Thyroid gland (tissue), 4 donors: ENCODE measurements at regions not wholly inside any gene's neighbourhood (a gene's known extent, or its start where the extent isn't known, plus 50 kb on each side); places are given as distances from the start of the nearest gene placed in this dataset.

Source experiments
- DNase-seq, 2 donors: peaks; one replicate each; pipeline ENCODE4 v3.0.0-alpha.2; 2019
- H3K27ac ChIP-seq, 3 donors: fragments of 200-600 bp; sonication (generic); 1 replicate in 2 of 3; 2 replicates in 1 of 3; pipeline ENCODE4 v1.5.1; 2016 to 2019; ENCODE audit warnings: mild to moderate bottlenecking in 1 of 3, moderate library complexity in 1 of 3
- H3K27me3 ChIP-seq: fragments of 200-600 bp; sonication (generic); one replicate; pipeline ENCODE4 v1.5.1; 2019
- H3K36me3 ChIP-seq, 2 donors: fragments of 200-600 bp; sonication (generic); one replicate each; pipeline ENCODE4 v1.5.1; 2016 to 2019
- H3K4me1 ChIP-seq, 2 donors: fragments of 200-600 bp; sonication (generic); one replicate each; pipeline ENCODE4 v1.5.1; 2017 to 2019
- H3K4me3 ChIP-seq, 3 donors: fragments of 200-600 bp; sonication (generic); replicated peaks in 1 of 3; 1 replicate in 2 of 3; 2 replicates in 1 of 3; pipeline ENCODE4 v1.5.1; 2016; ENCODE audit warnings: mild to moderate bottlenecking in 1 of 3
- H3K9me3 ChIP-seq: fragments of 200-600 bp; sonication (generic); one replicate; pipeline ENCODE4 v1.5.1; 2017
- CTCF ChIP-seq, 6 experiments: fragments of 200-600 bp in 3 of 6; fragments of 450-650 bp in 3 of 6; sonication (generic) in 3 of 6; IDR thresholded peaks; one replicate each; pipeline ENCODE4 v1.5.1; 2016 to 2019; ENCODE audit warnings: antibody characterized with exemption in 6 of 6, mild to moderate bottlenecking in 2 of 6, inconsistent platforms in 1 of 6, moderate library complexity in 1 of 6
- POLR2A ChIP-seq, 2 donors: fragments of 450-650 bp; IDR thresholded peaks; one replicate each; pipeline ENCODE4 v1.6.1; 2017; ENCODE audit warnings: antibody characterized with exemption in 2 of 2, mild to moderate bottlenecking in 2 of 2, moderate library complexity in 1 of 2
- WGBS, 2 donors: methylation state at CpG; one replicate each; pipeline ENCODE4 v1.1.5; 2017; 5-methylcytosine and 5-hydroxymethylcytosine counted together
- intact Hi-C: fragments of 100-400 bp; cut with DNase I; formaldehyde crosslinking; loops from one replicate; pipeline ENCODE4 v1.15.1; 2023

- Histone ChIP-seq H3K36me3 (no peaks in the 10 kb centered on the region), H3K27ac (no peak overlapping the region), H3K4me3 (no peak overlapping the region), H3K9me3 (no peaks in the 10 kb centered on the region), H3K4me1 (no peaks in the 10 kb centered on the region), H3K27me3 (no peaks in the 10 kb centered on the region)
- 89 to 96% methylated on average over 2 of the region's 2 CpGs for WGBS, 2 donors
- intact Hi-C loops = no loop called here
- no peak for DNase-seq
- TF ChIP-seq POLR2A (IDR thresholded peaks at IDR 0.05) (no peak), CTCF (IDR thresholded peaks at IDR 0.05) (no peak)
Measured at GRCh38 chr4:157908691-157909090, 264.1 kb downstream of the GASK1B start.

GRCh38 chr4:157908031-157908430 lies 264.8 kb downstream of the GASK1B start:
- Histone ChIP-seq H3K4me3 (no peak overlapping the region), H3K36me3 (no peaks in the 10 kb centered on the region), H3K4me1 (no peaks in the 10 kb centered on the region), H3K27me3 (no peaks in the 10 kb centered on the region), H3K27ac (no peak overlapping the region), H3K9me3 (no peaks in the 10 kb centered on the region)
- DNase-seq = no peak
- 68 to 70% methylated on average over 3 of the region's 3 CpGs for WGBS, 2 donors
- no peak for TF ChIP-seq POLR2A (IDR thresholded peaks at IDR 0.05)
- intact Hi-C loops = no loop called here

- no peak overlapping the region for H3K4me3 ChIP-seq
- H3K27me3 ChIP-seq = no peaks in the 10 kb centered on the region
- no peaks in the 10 kb centered on the region for H3K36me3 ChIP-seq
- no peak for DNase-seq
- WGBS, 2 donors = 79 to 83% methylated on average over 5 of the region's 5 CpGs
- no peaks in the 10 kb centered on the region for H3K9me3 ChIP-seq
- TF ChIP-seq POLR2A (IDR thresholded peaks at IDR 0.05) (no peak), CTCF (IDR thresholded peaks at IDR 0.05) (no peak)
- H3K4me1 ChIP-seq = no peaks in the 10 kb centered on the region
- intact Hi-C loops = no loop called here
- no peak overlapping the region for H3K27ac ChIP-seq
Measured at GRCh38 chr4:157907226-157907946, 265.4 kb downstream of the GASK1B start.

DNA sequence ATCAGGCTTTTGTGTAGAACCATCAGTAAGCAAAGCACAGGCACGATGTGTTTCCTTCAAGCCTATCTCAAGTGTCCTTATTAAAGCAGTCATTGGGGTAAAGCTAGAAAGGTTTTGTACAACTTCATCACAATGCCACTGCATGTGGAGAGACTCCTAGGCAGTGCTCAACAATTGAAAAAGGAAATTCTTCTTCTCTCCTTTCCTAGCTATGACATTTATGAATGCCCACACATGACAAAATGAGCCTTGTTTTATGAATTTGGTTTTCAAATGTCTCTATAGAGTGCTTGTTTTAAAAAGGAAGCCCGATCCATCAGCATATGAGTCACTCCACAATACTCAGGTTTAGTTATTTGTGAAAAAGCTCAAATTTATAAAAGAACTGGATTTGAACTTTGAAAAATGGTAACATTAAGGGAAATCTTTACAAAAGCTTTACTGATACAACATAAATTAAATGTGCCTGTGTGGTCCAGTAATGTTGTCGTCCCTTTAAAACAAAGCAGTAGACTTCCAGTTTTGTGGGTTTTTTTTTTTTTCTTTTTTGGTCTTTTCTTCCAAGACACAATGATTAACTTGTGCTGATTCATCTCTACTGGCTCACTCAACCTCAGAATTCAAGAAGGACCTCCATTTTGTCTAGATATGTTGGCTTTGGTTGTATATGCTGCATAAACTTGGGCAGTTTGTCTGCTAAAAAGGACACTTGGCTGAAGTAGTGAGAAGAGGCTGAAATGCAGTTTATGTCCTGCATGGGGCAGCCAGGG lies 273.8 kb downstream of the GASK1B start:
- no peaks in the 10 kb centered on the region for H3K27me3 ChIP-seq
- H3K4me1 ChIP-seq = no peaks in the 10 kb centered on the region
- H3K27ac ChIP-seq = no peak overlapping the region
- no peak overlapping the region for H3K4me3 ChIP-seq
- 58 to 67% methylated on average over 3 of the region's 3 CpGs for WGBS, 2 donors
- no peak for DNase-seq
- intact Hi-C loops = no loop called here
- no peaks in the 10 kb centered on the region for H3K36me3 ChIP-seq
- no peaks in the 10 kb centered on the region for H3K9me3 ChIP-seq
- no peak for TF ChIP-seq CTCF (IDR thresholded peaks at IDR 0.05)
- TF ChIP-seq POLR2A (IDR thresholded peaks at IDR 0.05) = no peak

DNA sequence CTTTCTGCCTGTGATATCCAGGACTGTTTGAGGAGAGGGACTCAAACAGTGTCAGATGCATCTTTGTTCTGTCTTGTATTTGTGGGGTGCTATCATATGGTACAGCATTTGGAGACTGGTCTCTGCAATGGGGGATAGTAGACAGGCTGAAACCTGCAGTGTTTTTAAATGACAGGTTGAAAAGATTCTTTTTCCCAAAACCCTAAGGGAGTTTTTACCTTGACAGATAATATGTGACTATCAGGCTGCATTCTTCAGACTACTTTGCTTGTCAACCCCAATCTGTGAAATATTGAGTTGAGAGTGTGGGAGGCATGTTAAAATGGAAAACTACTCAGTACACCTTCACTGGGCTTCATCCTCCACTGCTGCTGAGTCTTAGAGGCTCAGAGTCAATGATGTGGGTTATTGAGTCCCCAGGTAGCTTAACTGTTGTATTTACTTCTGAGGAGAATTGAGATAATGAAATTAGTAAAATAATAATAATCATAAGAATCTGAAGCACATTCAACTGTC lies 274.9 kb downstream of the GASK1B start:
- intact Hi-C loops = no loop called here
- no peaks in the 10 kb centered on the region for H3K9me3 ChIP-seq
- H3K27ac ChIP-seq = no peak overlapping the region
- no peak for DNase-seq
- no peaks in the 10 kb centered on the region for H3K36me3 ChIP-seq
- no peak overlapping the region for H3K4me3 ChIP-seq
- H3K4me1 ChIP-seq = no peaks in the 10 kb centered on the region
- no peaks in the 10 kb centered on the region for H3K27me3 ChIP-seq
- no peak for TF ChIP-seq POLR2A (IDR thresholded peaks at IDR 0.05)
- no peak for TF ChIP-seq CTCF (IDR thresholded peaks at IDR 0.05)
